ENCODE measurements at regions not wholly inside any gene's neighbourhood (a gene's known extent, or its start where the extent isn't known, plus 50 kb on each side); places are given as distances from the start of the nearest gene placed in this dataset.
"Not testable (repeated sequence)": the region's sequence is repeated elsewhere in the genome, so short reads cannot be mapped to it uniquely, and the experiment has no call there.

DNA sequence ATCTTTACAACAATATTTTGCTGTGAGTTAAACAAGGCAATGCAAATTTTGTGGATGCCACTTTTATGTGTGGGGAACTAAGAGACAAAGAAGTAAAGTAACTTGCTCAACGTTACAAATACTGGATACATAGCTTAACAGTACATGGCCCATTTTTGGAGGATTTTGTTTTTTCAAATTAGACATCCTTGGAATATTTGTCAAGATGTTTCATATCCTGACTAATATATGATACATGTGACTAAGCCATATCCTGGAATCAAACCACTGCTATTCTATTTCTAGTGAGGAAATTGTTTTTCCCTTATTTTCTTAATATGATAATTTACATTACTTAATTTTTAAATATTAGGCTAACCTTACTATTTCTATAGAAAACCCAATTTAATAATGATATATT, 529.8 kb downstream of the DMRTA1 start:
- Histone ChIP-seq H3K4me1 (no peaks in the 10 kb centered on the region), H3K9me3 (no peaks in the 10 kb centered on the region), H3K27ac (no peak overlapping the region), H3K27me3 (no peaks in the 10 kb centered on the region), H3K4me3 (no peak overlapping the region), H3K36me3 (no peaks in the 10 kb centered on the region)
- TF ChIP-seq, protein P1, sequence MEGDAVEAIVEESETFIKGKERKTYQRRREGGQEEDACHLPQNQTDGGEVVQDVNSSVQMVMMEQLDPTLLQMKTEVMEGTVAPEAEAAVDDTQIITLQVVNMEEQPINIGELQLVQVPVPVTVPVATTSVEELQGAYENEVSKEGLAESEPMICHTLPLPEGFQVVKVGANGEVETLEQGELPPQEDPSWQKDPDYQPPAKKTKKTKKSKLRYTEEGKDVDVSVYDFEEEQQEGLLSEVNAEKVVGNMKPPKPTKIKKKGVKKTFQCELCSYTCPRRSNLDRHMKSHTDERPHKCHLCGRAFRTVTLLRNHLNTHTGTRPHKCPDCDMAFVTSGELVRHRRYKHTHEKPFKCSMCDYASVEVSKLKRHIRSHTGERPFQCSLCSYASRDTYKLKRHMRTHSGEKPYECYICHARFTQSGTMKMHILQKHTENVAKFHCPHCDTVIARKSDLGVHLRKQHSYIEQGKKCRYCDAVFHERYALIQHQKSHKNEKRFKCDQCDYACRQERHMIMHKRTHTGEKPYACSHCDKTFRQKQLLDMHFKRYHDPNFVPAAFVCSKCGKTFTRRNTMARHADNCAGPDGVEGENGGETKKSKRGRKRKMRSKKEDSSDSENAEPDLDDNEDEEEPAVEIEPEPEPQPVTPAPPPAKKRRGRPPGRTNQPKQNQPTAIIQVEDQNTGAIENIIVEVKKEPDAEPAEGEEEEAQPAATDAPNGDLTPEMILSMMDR (IDR thresholded peaks at IDR 0.05) = no peak
- DNase-seq = no peak
- intact Hi-C loops (cut with DNase I; ENCODE audit: low total_unique reads) = no loop called here

DNA sequence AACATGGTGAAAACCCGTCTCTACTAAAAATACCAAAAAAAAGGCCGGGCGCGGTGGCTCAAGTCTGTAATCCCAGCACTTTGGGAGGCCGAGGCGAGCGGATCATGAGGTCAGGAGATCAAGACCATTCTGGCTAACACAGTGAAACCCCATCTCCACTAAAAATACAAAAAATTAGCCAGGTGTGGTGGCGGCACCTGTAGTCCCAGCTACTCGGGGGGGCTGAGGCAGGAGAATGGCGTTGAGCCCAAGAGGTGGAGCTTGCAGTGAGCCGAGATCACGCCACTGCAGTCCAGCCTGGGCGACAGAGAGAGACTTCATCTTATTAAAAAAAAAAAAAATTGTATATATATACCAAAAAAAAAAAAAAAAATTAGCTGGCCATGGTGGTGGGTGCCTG, 533.8 kb downstream of the DMRTA1 start:
- H3K4me1 ChIP-seq; H3K4me3 ChIP-seq; H3K27ac ChIP-seq; H3K27me3 ChIP-seq; H3K36me3 ChIP-seq; intact Hi-C loops (cut with DNase I; ENCODE audit: low total_unique reads); H3K9me3 ChIP-seq; DNase-seq: not testable (repeated sequence)

DNA sequence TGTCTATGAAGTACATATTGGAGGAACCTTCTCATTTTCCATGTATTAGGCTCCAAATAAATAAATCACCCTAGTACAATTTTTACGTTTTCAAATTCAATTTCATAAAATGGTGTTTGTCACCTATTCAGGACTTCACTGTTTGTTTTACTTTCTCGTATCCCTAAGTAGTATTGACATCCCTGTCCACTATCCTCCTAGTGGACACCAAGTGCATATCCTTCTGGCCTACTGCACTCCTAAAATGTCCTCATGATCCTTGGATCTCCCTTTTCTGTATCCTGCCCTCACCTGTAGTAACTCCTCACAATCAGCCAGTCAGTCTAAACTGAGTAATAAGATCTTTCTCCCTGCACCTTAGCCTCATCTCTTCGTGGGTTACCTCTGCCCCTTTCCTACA, 539.9 kb downstream of the DMRTA1 start:
- Histone ChIP-seq H3K4me1 (no peaks in the 10 kb centered on the region), H3K36me3 (no peaks in the 10 kb centered on the region), H3K27ac (no peak overlapping the region), H3K9me3 (no peaks in the 10 kb centered on the region), H3K4me3 (no peak overlapping the region), H3K27me3 (no peaks in the 10 kb centered on the region)
- TF ChIP-seq, protein P1 (IDR thresholded peaks at IDR 0.05) = no peak
- DNase-seq = no peak
- intact Hi-C loops (cut with DNase I; ENCODE audit: low total_unique reads) = no loop called here

DNA sequence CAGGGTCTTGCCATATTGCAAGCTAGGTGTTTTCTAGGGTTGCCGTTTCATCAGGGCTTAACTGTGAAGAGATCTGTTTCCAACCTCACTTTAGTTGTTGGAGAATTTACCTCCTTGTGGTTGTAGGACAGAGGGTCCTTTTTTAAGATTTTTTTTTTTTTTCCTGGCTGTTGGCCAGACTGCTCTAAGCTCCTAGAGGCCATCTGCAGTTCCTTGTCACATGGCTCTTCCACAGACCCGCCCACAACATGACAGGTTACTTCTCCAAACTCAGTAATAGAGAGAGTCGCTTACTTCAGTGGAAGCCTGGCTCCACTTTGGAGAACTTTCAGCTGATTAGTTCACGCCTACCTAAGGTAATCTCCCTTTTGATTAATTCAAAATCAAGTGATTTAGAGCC, 543.7 kb downstream of the DMRTA1 start:
- Histone ChIP-seq H3K27ac (no peak overlapping the region), H3K36me3 (no peaks in the 10 kb centered on the region), H3K4me3 (no peak overlapping the region), H3K4me1 (no peaks in the 10 kb centered on the region), H3K27me3 (no peaks in the 10 kb centered on the region), H3K9me3 (no peaks in the 10 kb centered on the region)
- intact Hi-C loops (cut with DNase I; ENCODE audit: low total_unique reads) = no loop called here
- TF ChIP-seq, protein P1 (IDR thresholded peaks at IDR 0.05) = no peak
- DNase-seq = no peak

DNA sequence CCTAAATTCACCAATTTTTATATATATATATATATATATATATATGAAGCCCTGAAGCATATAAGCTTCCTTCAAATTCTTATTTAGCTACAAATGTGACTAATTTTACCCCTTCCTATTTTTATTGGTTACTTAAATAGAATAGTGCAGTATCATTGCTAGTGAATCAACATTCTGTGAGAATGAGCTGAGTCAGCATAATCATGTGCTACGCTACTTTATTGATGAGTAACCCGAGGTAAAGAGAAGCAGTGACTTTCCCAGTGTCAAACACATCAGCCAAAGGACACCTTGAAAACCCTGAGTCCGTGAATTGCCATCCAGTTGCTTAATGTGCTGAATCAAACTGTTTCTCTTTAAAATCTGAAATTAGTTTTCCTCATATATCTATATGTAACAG, 546.2 kb downstream of the DMRTA1 start:
- H3K27ac ChIP-seq = no peak overlapping the region
- intact Hi-C loops (cut with DNase I; ENCODE audit: low total_unique reads) = no loop called here
- DNase-seq = no peak
- no peaks in the 10 kb centered on the region for H3K36me3 ChIP-seq
- H3K4me1 ChIP-seq = no peaks in the 10 kb centered on the region
- H3K9me3 ChIP-seq = peaks cover 4 to 13% (median 8%) of the 10 kb centered on the region in 3 donors
- no peak overlapping the region for H3K4me3 ChIP-seq
- H3K27me3 ChIP-seq = no peaks in the 10 kb centered on the region
- TF ChIP-seq, protein P1 (IDR thresholded peaks at IDR 0.05) = no peak

DNA sequence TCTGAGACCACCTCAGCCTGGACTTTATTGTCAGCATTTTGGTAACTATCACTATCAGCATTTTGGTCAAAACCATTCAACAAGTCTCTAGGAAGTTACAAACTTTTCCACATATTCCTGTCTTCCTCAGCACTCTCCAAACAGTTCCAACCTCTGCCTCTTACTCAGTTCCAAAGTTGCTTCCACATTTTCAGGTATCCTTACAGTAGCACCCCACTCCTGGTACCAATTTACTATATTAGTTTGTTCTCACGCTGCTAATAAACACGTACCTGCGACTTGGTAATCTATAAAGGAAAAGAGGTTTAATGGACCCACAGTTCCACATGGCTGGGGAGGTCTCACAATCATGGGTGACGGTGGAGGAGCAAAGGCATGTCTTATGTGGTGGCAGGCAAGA, 551.3 kb downstream of the DMRTA1 start:
- TF ChIP-seq, protein P1 (IDR thresholded peaks at IDR 0.05) = no peak
- DNase-seq = no peak
- Histone ChIP-seq H3K9me3 (peaks cover 8 to 18% (median 8%) of the 10 kb centered on the region in 3 donors), H3K36me3 (no peaks in the 10 kb centered on the region), H3K4me3 (no peak overlapping the region), H3K4me1 (no peaks in the 10 kb centered on the region), H3K27ac (no peak overlapping the region), H3K27me3 (no peaks in the 10 kb centered on the region)
- intact Hi-C loops (cut with DNase I; ENCODE audit: low total_unique reads) = no loop called here
